ENCODE measurements at regions not wholly inside any gene's neighbourhood (a gene's known extent, or its start where the extent isn't known, plus 50 kb on each side); places are given as distances from the start of the nearest gene placed in this dataset.

- DNase-seq (no peak), ATAC-seq (no peak)
- Histone ChIP-seq H3K36me3 (replicated peaks in 1 of 2; ENCODE audit: insufficient read depth in 1 of 2, low read depth in 2 of 2) (no peaks in the 10 kb centered on the region), H3K9me3 (no peaks in the 10 kb centered on the region), H3K27me3 (no peaks in the 10 kb centered on the region), H3K4me1 (no peaks in the 10 kb centered on the region), H3K27ac (no peak overlapping the region), H3K4me3 (no peak overlapping the region)
- TF ChIP-seq CTCF (IDR thresholded peaks at IDR 0.05) (no peak), POLR2A (IDR thresholded peaks at IDR 0.05) (no peak)
- intact Hi-C loops (cut with DNase I), result no loop called here
- WGBS, 2 donors, result 74 to 89% methylated on average over 2 of the region's 2 CpGs
Measured at GRCh38 chr19:33962161-33962560, 165.5 kb downstream of the KCTD15 start.

GRCh38 chr19:33963514-33963913 lies 166.8 kb downstream of the KCTD15 start:
- TF ChIP-seq POLR2A (IDR thresholded peaks at IDR 0.05) (no peak), CTCF (IDR thresholded peaks at IDR 0.05) (no peak)
- 91 to 93% methylated on average over 6 to 7 of the region's 7 CpGs for WGBS, 2 donors
- ATAC-seq, result no peak

GRCh38 chr19:33971073-33971472 lies 174.4 kb downstream of the KCTD15 start:
- H3K9me3 ChIP-seq, result no peaks in the 10 kb centered on the region
- WGBS, 2 donors, result 82 to 89% methylated on average over 1 of the region's 1 CpG
- intact Hi-C loops (cut with DNase I), result no loop called here

More at GRCh38 chr19:33963514-33963913, 166.8 kb downstream of the KCTD15 start:
- no peak for DNase-seq
- Histone ChIP-seq H3K27me3 (no peaks in the 10 kb centered on the region), H3K27ac (no peak overlapping the region), H3K36me3 (replicated peaks in 1 of 2; ENCODE audit: insufficient read depth in 1 of 2, low read depth in 2 of 2) (no peaks in the 10 kb centered on the region), H3K4me3 (no peak overlapping the region), H3K4me1 (no peaks in the 10 kb centered on the region), H3K9me3 (no peaks in the 10 kb centered on the region)
- intact Hi-C loops (cut with DNase I), result no loop called here

GRCh38 chr19:33977756-33978685 lies 181.4 kb downstream of the KCTD15 start:
- WGBS, 2 donors, result 81 to 84% methylated on average over 4 of the region's 4 CpGs
- intact Hi-C loops (cut with DNase I), result no loop called here
- no peak for TF ChIP-seq CTCF (IDR thresholded peaks at IDR 0.05)
- no peak for TF ChIP-seq POLR2A (IDR thresholded peaks at IDR 0.05)
- H3K4me1 ChIP-seq, result no peaks in the 10 kb centered on the region
- DNase-seq, result no peak
- H3K36me3 ChIP-seq (replicated peaks in 1 of 2; ENCODE audit: insufficient read depth in 1 of 2, low read depth in 2 of 2), result no peaks in the 10 kb centered on the region
- no peak for ATAC-seq
- H3K27me3 ChIP-seq, result no peaks in the 10 kb centered on the region
- no peak overlapping the region for H3K27ac ChIP-seq
- no peak overlapping the region for H3K4me3 ChIP-seq
- H3K9me3 ChIP-seq, result no peaks in the 10 kb centered on the region

More at GRCh38 chr19:33971073-33971472, 174.4 kb downstream of the KCTD15 start:
- DNase-seq (no peak), ATAC-seq (no peak)
- H3K27ac ChIP-seq, result no peak overlapping the region
- H3K4me1 ChIP-seq, result no peaks in the 10 kb centered on the region
- H3K36me3 ChIP-seq (replicated peaks in 1 of 2; ENCODE audit: insufficient read depth in 1 of 2, low read depth in 2 of 2), result no peaks in the 10 kb centered on the region
- H3K27me3 ChIP-seq, result no peaks in the 10 kb centered on the region
- TF ChIP-seq POLR2A (IDR thresholded peaks at IDR 0.05) (no peak), CTCF (IDR thresholded peaks at IDR 0.05) (no peak)
- H3K4me3 ChIP-seq, result no peak overlapping the region

GRCh38 chr19:33982706-33983105 lies 186.0 kb downstream of the KCTD15 start:
- Histone ChIP-seq H3K4me1 (no peaks in the 10 kb centered on the region), H3K4me3 (no peak overlapping the region), H3K9me3 (no peaks in the 10 kb centered on the region), H3K27ac (no peak overlapping the region), H3K36me3 (replicated peaks in 1 of 2; ENCODE audit: insufficient read depth in 1 of 2, low read depth in 2 of 2) (no peaks in the 10 kb centered on the region), H3K27me3 (no peaks in the 10 kb centered on the region)
- intact Hi-C loops (cut with DNase I), result no loop called here
- peak in 1 of 7 experiments; percentile 44 for TF ChIP-seq CTCF (IDR thresholded peaks at IDR 0.05)
- no peak for TF ChIP-seq POLR2A (IDR thresholded peaks at IDR 0.05)
- ATAC-seq (no peak), DNase-seq (no peak)
